ENCODE measurements at regions not wholly inside any gene's neighbourhood (a gene's known extent, or its start where the extent isn't known, plus 50 kb on each side); places are given as distances from the start of the nearest gene placed in this dataset.

DNA sequence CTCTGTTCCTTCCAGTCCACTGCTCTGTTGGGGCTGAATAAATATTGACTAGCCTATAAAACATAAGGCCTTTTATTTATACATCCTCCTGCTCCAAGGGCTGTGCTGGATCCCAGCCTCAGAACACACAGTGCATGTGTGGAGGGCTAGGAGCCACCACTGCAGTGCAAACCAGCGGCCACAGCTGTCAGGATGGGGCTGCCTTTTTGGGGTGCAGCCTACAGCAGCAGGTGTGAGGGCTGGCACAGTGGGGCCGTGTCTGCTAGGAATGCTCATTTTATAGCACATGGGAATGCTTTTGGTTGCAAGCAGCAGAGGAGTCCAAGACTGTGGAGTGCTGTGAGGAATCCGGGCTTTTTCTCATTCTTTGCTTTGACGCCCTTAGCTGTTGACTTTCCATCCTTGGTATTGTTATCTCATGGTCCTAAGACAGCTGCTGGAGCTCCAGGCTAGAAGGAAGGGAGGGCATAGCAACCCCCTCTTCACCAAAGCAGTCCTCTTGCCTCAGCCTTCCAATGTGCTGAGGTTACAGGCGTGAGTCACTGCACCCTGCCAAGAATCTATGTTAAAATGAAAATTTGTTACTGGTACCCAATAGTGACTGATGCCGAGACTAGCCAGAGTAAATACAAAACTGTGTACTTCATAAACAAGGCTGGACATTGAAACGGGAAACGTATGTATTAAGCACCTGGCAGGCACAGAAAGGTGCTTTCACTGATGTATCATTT, 334.3 kb upstream of the GATB start:
- DNase-seq (ENCODE audit: low spot score): no peak

GRCh38 chr4:152091405-152091804, 330.6 kb upstream of the GATB start:
- no peak for DNase-seq (ENCODE audit: low spot score)

GRCh38 chr4:152090543-152090942, 329.7 kb upstream of the GATB start:
- DNase-seq (ENCODE audit: low spot score): no peak

DNA sequence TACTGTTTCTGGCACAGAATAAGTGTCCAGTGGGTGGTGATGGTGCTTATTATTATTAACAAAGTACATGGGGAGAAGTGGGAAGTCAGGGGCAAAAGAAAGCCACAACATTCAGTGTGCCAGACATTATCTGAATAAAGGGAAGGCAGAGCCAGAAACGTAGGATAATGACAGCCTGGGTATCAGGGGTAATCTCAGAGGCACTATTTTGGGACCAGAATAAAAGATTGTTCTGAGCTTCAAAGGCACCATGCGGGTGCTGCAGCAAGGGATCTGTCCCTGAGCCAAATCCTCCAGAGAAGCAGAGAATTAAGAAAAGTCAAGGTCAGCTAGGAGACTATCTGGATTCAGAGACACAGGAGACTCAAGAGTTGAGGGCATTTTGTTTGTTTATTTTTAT, 328.8 kb upstream of the GATB start:
- no peak for DNase-seq (ENCODE audit: low spot score)

- DNase-seq (ENCODE audit: low spot score): no peak
Observed at GRCh38 chr4:152087335-152087734, 326.5 kb upstream of the GATB start.

DNA sequence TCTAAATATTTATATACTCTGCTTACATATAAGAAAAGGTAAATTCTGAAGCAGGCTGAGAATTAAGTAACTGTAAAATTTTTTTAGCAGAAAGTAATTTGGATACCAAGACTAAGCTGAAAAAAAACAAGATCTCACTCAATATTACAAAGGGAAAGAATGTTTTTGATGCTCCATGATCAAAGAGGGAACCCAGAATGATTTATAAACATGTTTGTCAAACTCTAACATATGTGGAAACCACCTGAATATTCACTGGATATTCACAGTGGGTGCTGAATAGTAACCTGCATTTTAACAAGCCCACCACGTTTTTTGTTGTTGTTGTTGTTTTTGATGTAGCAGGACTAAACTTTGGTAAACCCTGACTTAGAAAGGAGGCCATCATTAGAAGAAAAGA, 324.9 kb upstream of the GATB start:
- no peak for DNase-seq (ENCODE audit: low spot score)

DNA sequence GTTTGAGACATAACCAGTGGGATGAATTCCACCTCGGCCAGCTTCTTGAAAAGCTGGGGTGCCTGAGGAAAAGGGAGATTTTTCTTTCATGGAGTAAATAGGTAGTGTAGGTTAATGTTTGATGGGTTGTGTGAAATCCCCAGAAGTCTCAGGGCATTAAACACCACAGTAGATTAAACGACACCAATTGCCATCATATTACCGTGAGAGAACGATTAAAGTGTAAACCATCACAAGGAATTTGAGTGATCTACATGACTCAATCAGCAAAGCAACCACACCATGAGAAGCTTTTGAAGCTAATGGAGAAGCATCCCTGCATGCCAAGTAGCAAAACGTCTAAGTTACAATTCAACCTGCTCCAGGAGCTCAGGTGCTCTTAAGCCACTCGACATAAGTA, 322.5 kb upstream of the GATB start:
- no peak for DNase-seq (ENCODE audit: low spot score)

GRCh38 chr4:152081024-152081423, 320.2 kb upstream of the GATB start:
- DNase-seq (ENCODE audit: low spot score): no peak

- DNase-seq (ENCODE audit: low spot score): no peak
Observed at GRCh38 chr4:152079543-152080293, 318.9 kb upstream of the GATB start.

GRCh38 chr4:152079079-152079478, 318.3 kb upstream of the GATB start:
- no peak for DNase-seq (ENCODE audit: low spot score)

DNA sequence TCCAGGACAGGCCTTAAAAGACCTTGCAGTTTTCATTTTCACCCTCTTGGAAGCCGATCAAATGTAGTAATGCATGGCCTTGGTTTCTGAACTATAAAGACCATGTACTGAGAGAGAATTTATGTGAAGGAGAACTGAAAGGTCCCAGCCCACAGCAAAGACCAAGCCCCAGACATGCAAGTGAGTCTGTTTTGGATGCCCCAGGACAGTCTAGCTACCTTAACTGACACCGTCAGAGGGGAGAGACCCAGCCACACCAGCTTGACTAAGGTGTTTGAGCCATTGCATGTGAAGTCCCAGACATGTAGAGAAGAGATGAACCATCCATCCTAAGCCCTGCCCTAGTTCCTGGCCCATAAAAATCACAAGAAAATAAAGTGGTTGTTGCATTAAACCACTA, 316.8 kb upstream of the GATB start:
- DNase-seq (ENCODE audit: low spot score): no peak

GRCh38 chr4:152075253-152075928, 314.6 kb upstream of the GATB start:
- no peak for DNase-seq (ENCODE audit: low spot score)

DNA sequence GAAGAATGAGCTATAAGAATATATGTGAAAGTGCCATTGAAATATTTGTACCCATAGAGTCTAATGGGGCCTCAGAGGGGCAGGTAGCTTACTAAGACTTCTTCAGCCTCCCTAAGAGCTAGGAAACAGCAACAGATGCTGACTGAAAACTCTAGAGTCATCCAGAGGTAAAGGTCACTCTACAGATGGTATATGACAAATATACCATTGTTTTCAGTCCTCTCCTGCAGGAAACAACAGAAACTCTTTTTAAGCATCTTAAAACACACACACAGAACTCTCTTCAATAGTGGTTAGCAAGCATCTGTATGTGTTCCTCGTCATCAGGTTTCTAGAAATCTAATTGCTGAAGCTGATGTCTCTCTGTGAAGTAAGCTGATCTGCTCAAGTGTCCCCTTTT, 313.8 kb upstream of the GATB start:
- no peak for DNase-seq (ENCODE audit: low spot score)

GRCh38 chr4:152074088-152074437, 313.3 kb upstream of the GATB start:
- DNase-seq (ENCODE audit: low spot score): no peak

GRCh38 chr4:152073351-152074087, 312.7 kb upstream of the GATB start:
- DNase-seq (ENCODE audit: low spot score): no peak

GRCh38 chr4:152072906-152073305, 312.1 kb upstream of the GATB start:
- no peak for DNase-seq (ENCODE audit: low spot score)

DNA sequence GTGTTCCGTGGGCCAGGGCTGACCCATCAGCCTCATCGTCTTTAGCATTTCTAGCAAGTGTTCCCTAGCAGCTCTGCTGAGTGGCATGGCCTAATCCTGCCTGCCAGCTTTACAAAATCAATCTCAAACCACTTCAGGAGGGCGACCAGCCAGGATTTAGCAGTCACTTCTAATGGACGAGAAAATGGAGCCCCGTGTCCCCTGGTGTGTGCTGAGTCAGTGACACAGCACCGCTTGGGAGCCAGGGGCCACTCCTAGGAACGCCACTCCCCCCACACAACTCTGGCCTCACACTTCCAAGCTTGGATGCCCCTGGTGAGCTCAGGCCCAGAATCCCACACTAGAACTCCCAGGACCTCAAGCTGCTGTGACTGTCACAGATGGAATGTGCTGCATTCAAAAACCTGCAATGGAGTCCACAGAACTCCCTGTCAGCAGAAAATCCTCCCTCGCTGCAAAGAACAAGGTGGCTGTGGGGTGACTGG, 311.2 kb upstream of the GATB start:
- no peak for DNase-seq (ENCODE audit: low spot score)

DNA sequence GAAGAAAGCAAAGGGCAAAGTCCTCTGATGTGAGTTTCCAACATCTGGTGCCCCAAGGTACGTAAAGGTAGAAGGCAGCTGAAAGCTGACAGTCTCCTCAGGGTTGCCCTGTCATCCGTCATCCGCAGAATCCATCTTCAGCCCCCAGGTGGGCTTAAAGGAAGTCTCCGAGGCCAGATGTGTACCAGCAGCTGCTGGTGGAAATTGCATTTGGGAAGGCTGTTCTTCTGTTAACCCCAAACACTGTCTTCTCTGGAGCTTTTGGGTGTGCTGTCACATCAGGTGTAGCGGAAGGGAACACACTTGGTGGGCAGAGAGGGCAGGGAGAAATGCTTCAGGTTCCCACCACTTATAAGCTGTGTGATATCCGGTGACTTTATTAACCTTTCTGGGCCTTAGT, 310.0 kb upstream of the GATB start:
- no peak for DNase-seq (ENCODE audit: low spot score)

GRCh38 chr4:152068866-152069265, 308.1 kb upstream of the GATB start:
- no peak for DNase-seq (ENCODE audit: low spot score)

GRCh38 chr4:152065545-152065944, 304.7 kb upstream of the GATB start:
- no peak for DNase-seq (ENCODE audit: low spot score)

- no peak for DNase-seq (ENCODE audit: low spot score)
Observed at GRCh38 chr4:152064753-152065152, 303.9 kb upstream of the GATB start.

GRCh38 chr4:152064282-152064681, 303.5 kb upstream of the GATB start:
- no peak for DNase-seq (ENCODE audit: low spot score)

Measured in Ammon's horn (tissue), 1 donor.